ENCODE measurements at regions not wholly inside any gene's neighbourhood (a gene's known extent, or its start where the extent isn't known, plus 50 kb on each side); places are given as distances from the start of the nearest gene placed in this dataset.

- TF ChIP-seq, protein P1, sequence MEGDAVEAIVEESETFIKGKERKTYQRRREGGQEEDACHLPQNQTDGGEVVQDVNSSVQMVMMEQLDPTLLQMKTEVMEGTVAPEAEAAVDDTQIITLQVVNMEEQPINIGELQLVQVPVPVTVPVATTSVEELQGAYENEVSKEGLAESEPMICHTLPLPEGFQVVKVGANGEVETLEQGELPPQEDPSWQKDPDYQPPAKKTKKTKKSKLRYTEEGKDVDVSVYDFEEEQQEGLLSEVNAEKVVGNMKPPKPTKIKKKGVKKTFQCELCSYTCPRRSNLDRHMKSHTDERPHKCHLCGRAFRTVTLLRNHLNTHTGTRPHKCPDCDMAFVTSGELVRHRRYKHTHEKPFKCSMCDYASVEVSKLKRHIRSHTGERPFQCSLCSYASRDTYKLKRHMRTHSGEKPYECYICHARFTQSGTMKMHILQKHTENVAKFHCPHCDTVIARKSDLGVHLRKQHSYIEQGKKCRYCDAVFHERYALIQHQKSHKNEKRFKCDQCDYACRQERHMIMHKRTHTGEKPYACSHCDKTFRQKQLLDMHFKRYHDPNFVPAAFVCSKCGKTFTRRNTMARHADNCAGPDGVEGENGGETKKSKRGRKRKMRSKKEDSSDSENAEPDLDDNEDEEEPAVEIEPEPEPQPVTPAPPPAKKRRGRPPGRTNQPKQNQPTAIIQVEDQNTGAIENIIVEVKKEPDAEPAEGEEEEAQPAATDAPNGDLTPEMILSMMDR (IDR thresholded peaks at IDR 0.05), result no peak
- TF ChIP-seq POLR2AphosphoS5 (IDR thresholded peaks at IDR 0.05; ENCODE audit: low read depth, low read length) (no peak), SIN3A (IDR thresholded peaks at IDR 0.05; ENCODE audit: borderline replicate concordance, insufficient read depth, low read depth, low read length) (no peak), REST (IDR thresholded peaks at IDR 0.05; ENCODE audit: insufficient read depth in 1 of 2, low read depth in 2 of 2, low read length in 1 of 2) (no peak), TCF7L2 (IDR thresholded peaks at IDR 0.05; ENCODE audit: low read depth, low read length) (no peak)
Measured at GRCh38 chr3:72615776-72616175, 232.5 kb downstream of the SHQ1 start.
